ENCODE measurements at regions not wholly inside any gene's neighbourhood (a gene's known extent, or its start where the extent isn't known, plus 50 kb on each side); places are given as distances from the start of the nearest gene placed in this dataset.

- ChIA-PET CTCF (no interaction called here), POLR2A (no interaction called here)
- H3K4me3 ChIP-seq (ENCODE audit: low read depth, low read length): no peak overlapping the region
- no peak for DNase-seq (ENCODE audit: low read depth, low spot score)
- no peak for TF ChIP-seq CTCF (IDR thresholded peaks at IDR 0.05; ENCODE audit: insufficient read depth, low read length, missing control alignments)
Observed at GRCh38 chr6:67825201-67825895, 809.7 kb upstream of the ADGRB3 start.

DNA sequence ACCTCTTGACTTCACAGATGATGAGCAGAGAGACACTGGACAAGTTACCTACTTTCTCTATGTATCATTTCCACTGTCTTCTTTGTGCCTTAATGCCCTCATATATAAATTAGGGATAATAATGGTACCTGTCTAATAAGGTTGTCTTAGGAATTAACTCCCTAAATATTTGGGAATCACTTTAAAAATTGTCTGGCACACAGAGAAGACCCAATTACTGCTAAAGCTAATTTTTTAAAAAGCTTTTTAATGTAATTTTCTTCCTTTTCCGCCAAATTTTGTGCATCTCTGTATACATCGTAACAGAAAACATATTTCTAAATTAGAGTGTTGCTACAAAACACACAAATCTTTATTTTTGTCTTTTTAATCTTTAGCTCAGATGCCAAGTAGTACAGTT is 816.8 kb upstream of the ADGRB3 start:
- no peak overlapping the region for H3K4me3 ChIP-seq (ENCODE audit: low read depth, low read length)
- ChIA-PET CTCF (no interaction called here), POLR2A (no interaction called here)
- no peak for DNase-seq (ENCODE audit: low read depth, low spot score)
- TF ChIP-seq CTCF (IDR thresholded peaks at IDR 0.05; ENCODE audit: insufficient read depth, low read length, missing control alignments): no peak

- POLR2A ChIA-PET: no interaction called here
- DNase-seq (ENCODE audit: low read depth, low spot score): no peak
- H3K4me3 ChIP-seq (ENCODE audit: low read depth, low read length): no peak overlapping the region
- CTCF ChIA-PET: no interaction called here
- TF ChIP-seq CTCF (IDR thresholded peaks at IDR 0.05; ENCODE audit: insufficient read depth, low read length, missing control alignments): no peak
Observed at GRCh38 chr6:67815623-67816022, 819.5 kb upstream of the ADGRB3 start.

- TF ChIP-seq CTCF (IDR thresholded peaks at IDR 0.05; ENCODE audit: insufficient read depth, low read length, missing control alignments): no peak
- POLR2A ChIA-PET: no interaction called here
- no peak for DNase-seq (ENCODE audit: low read depth, low spot score)
- CTCF ChIA-PET: no interaction called here
- H3K4me3 ChIP-seq (ENCODE audit: low read depth, low read length): no peak overlapping the region
Observed at GRCh38 chr6:67814262-67814661, 820.8 kb upstream of the ADGRB3 start.

DNA sequence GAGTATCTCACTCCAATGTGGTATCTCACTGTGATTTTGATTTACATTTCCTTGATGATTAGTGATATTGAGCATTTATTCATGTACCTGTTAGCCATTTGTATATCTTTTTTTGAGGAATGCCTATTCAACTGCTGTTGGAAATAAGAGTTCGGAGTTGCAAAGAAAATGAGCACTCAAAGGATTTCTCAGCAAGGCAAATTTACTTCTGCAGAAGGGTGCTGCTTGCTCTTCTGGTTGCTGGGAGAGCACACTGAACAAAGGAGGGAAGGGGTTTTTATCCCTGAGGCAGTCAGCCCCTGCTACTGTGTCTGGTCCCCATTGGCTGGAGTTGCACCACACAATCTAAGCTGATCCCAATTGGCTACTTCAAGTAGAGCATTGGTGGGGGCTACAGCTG is 822.4 kb upstream of the ADGRB3 start:
- DNase-seq (ENCODE audit: low read depth, low spot score): no peak
- no peak overlapping the region for H3K4me3 ChIP-seq (ENCODE audit: low read depth, low read length)
- POLR2A ChIA-PET: no interaction called here
- CTCF ChIA-PET: no interaction called here
- no peak for TF ChIP-seq CTCF (IDR thresholded peaks at IDR 0.05; ENCODE audit: insufficient read depth, low read length, missing control alignments)

DNA sequence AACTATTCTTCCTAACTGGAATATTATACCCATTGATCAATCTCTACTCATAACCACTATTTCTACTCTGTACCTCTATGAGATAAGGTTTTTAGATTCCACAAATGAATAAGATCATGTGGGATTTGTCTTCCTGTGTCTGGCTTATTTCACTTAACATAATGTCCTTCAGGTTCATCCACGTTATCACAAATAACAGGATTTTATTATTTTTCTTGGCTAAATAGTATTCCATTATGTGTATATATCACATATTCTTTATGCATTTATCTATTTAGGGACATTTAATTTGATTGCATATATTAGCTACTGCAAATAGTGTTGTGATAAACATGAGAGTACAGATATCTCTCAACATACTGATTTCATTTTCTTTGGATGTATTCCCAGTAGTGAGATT is 823.0 kb upstream of the ADGRB3 start:
- DNase-seq (ENCODE audit: low read depth, low spot score): no peak
- CTCF ChIA-PET: no interaction called here
- TF ChIP-seq CTCF (IDR thresholded peaks at IDR 0.05; ENCODE audit: insufficient read depth, low read length, missing control alignments): no peak

More for the DNA sequence above, 823.0 kb upstream of the ADGRB3 start:
- H3K4me3 ChIP-seq (ENCODE audit: low read depth, low read length): no peak overlapping the region
- POLR2A ChIA-PET: no interaction called here

All from AG04449 (cell line).